HG03521 (cell line): ENCODE measurements at regions not wholly inside any gene's neighbourhood (a gene's known extent, or its start where the extent isn't known, plus 50 kb on each side); places are given as distances from the start of the nearest gene placed in this dataset.
"Not testable (repeated sequence)": the region's sequence is repeated elsewhere in the genome, so short reads cannot be mapped to it uniquely, and the experiment has no call there.

Experiments used
- ATAC-seq: cut with Tn5 transposase; IDR thresholded peaks from one replicate; pipeline ENCODE4 v1.9.1; 2021; ENCODE audit warnings: mild to moderate bottlenecking, moderate library complexity; ENCODE audit not compliant: unreplicated experiment

GRCh38 chr9:62798884-62799850 is 1609.3 kb downstream of the SPATA31A7 start:
- not testable (repeated sequence) for ATAC-seq

- not testable (repeated sequence) for ATAC-seq
Measured at GRCh38 chr9:62799851-62800371, 1610.1 kb downstream of the SPATA31A7 start.

GRCh38 chr9:62800451-62801371 is 1610.9 kb downstream of the SPATA31A7 start:
- ATAC-seq, result not testable (repeated sequence)

- not testable (repeated sequence) for ATAC-seq
Measured at GRCh38 chr9:62801372-62801811, 1611.6 kb downstream of the SPATA31A7 start.

GRCh38 chr9:62801961-62802718 is 1612.3 kb downstream of the SPATA31A7 start:
- ATAC-seq, result peak; percentile 100

- not testable (repeated sequence) for ATAC-seq
Measured at GRCh38 chr9:62802719-62803079, 1612.9 kb downstream of the SPATA31A7 start.

GRCh38 chr9:62803099-62803498 is 1613.3 kb downstream of the SPATA31A7 start:
- ATAC-seq, result not testable (repeated sequence)

- ATAC-seq, result not testable (repeated sequence)
Measured at GRCh38 chr9:62804314-62804713, 1614.5 kb downstream of the SPATA31A7 start.

- not testable (repeated sequence) for ATAC-seq
Measured at GRCh38 chr9:62807424-62807823, 1617.6 kb downstream of the SPATA31A7 start.

GRCh38 chr9:62808081-62808480 is 1618.2 kb downstream of the SPATA31A7 start:
- ATAC-seq, result not testable (repeated sequence)

GRCh38 chr9:62810318-62810717 is 1620.5 kb downstream of the SPATA31A7 start:
- ATAC-seq, result not testable (repeated sequence)

GRCh38 chr9:62810811-62811315 is 1621.0 kb downstream of the SPATA31A7 start:
- not testable (repeated sequence) for ATAC-seq

- not testable (repeated sequence) for ATAC-seq
Measured at GRCh38 chr9:62815436-62815835, 1625.6 kb downstream of the SPATA31A7 start.

- not testable (repeated sequence) for ATAC-seq
Measured at GRCh38 chr9:62816331-62816730, 1626.5 kb downstream of the SPATA31A7 start.

- ATAC-seq, result not testable (repeated sequence)
Measured at GRCh38 chr9:62817214-62817613, 1627.4 kb downstream of the SPATA31A7 start.

GRCh38 chr9:62822185-62822584 is 1632.3 kb downstream of the SPATA31A7 start:
- ATAC-seq, result not testable (repeated sequence)

GRCh38 chr9:62827957-62828907 is 1638.4 kb downstream of the SPATA31A7 start:
- ATAC-seq, result not testable (repeated sequence)

GRCh38 chr9:62830829-62831459 is 1641.1 kb downstream of the SPATA31A7 start:
- not testable (repeated sequence) for ATAC-seq
